ENCODE measurements at regions not wholly inside any gene's neighbourhood (a gene's known extent, or its start where the extent isn't known, plus 50 kb on each side); places are given as distances from the start of the nearest gene placed in this dataset.

- H3K27ac Mint-ChIP-seq, result no peak overlapping the region
- TF ChIP-seq CTCF (conservative IDR thresholded peaks at IDR 0.05), result no peak
- DNase-seq (ENCODE audit: extremely low spot score, unreplicated experiment), result no peak
- no peak overlapping the region for H3K4me3 Mint-ChIP-seq
- H3K36me3 Mint-ChIP-seq, result peaks cover 4% of the 10 kb centered on the region
- H3K9me3 Mint-ChIP-seq, result peaks cover 16% of the 10 kb centered on the region
- peaks cover 7% of the 10 kb centered on the region for H3K27me3 Mint-ChIP-seq
- no peaks in the 10 kb centered on the region for H3K4me1 Mint-ChIP-seq (ENCODE audit: unreplicated experiment)
These were observed 208.1 kb upstream of the NPVF start for GRCh38 chr7:25436413-25436812.

- peaks cover 16% of the 10 kb centered on the region for H3K9me3 Mint-ChIP-seq
- H3K4me3 Mint-ChIP-seq, result no peak overlapping the region
- no peak for DNase-seq (ENCODE audit: extremely low spot score, unreplicated experiment)
- TF ChIP-seq CTCF (conservative IDR thresholded peaks at IDR 0.05), result no peak
- no peak overlapping the region for H3K27ac Mint-ChIP-seq
- peaks cover 4% of the 10 kb centered on the region for H3K36me3 Mint-ChIP-seq
- H3K27me3 Mint-ChIP-seq, result peaks cover 7% of the 10 kb centered on the region
- no peaks in the 10 kb centered on the region for H3K4me1 Mint-ChIP-seq (ENCODE audit: unreplicated experiment)
These were observed 209.0 kb upstream of the NPVF start for GRCh38 chr7:25437308-25437707.

GRCh38 chr7:25444991-25445390, 216.7 kb upstream of the NPVF start:
- Mint-ChIP-seq H3K4me1 (ENCODE audit: unreplicated experiment) (no peaks in the 10 kb centered on the region), H3K27ac (no peak overlapping the region), H3K27me3 (peaks cover 3% of the 10 kb centered on the region), H3K4me3 (no peak overlapping the region), H3K9me3 (peaks cover 10% of the 10 kb centered on the region), H3K36me3 (peaks cover 6% of the 10 kb centered on the region)
- DNase-seq (ENCODE audit: extremely low spot score, unreplicated experiment), result no peak
- TF ChIP-seq CTCF (conservative IDR thresholded peaks at IDR 0.05), result no peak

- H3K9me3 Mint-ChIP-seq, result no peaks in the 10 kb centered on the region
- DNase-seq (ENCODE audit: extremely low spot score, unreplicated experiment), result no peak
- no peaks in the 10 kb centered on the region for H3K4me1 Mint-ChIP-seq (ENCODE audit: unreplicated experiment)
- no peaks in the 10 kb centered on the region for H3K27me3 Mint-ChIP-seq
- no peak for TF ChIP-seq CTCF (conservative IDR thresholded peaks at IDR 0.05)
- H3K36me3 Mint-ChIP-seq, result no peaks in the 10 kb centered on the region
- H3K27ac Mint-ChIP-seq, result no peak overlapping the region
- no peak overlapping the region for H3K4me3 Mint-ChIP-seq
These were observed 220.0 kb upstream of the NPVF start for GRCh38 chr7:25448301-25448700.

GRCh38 chr7:25454020-25454419, 225.7 kb upstream of the NPVF start:
- Mint-ChIP-seq H3K4me3 (no peak overlapping the region), H3K27ac (no peak overlapping the region), H3K27me3 (peaks cover 13% of the 10 kb centered on the region), H3K9me3 (no peaks in the 10 kb centered on the region), H3K4me1 (ENCODE audit: unreplicated experiment) (peaks cover 21% of the 10 kb centered on the region), H3K36me3 (no peaks in the 10 kb centered on the region)
- no peak for DNase-seq (ENCODE audit: extremely low spot score, unreplicated experiment)
- no peak for TF ChIP-seq CTCF (conservative IDR thresholded peaks at IDR 0.05)

- Mint-ChIP-seq H3K4me1 (ENCODE audit: unreplicated experiment) (peaks cover 21% of the 10 kb centered on the region), H3K27me3 (peaks cover 14% of the 10 kb centered on the region), H3K9me3 (no peaks in the 10 kb centered on the region), H3K27ac (no peak overlapping the region), H3K4me3 (no peak overlapping the region), H3K36me3 (no peaks in the 10 kb centered on the region)
- DNase-seq (ENCODE audit: extremely low spot score, unreplicated experiment), result no peak
- no peak for TF ChIP-seq CTCF (conservative IDR thresholded peaks at IDR 0.05)
These were observed 226.3 kb upstream of the NPVF start for GRCh38 chr7:25454562-25455041.
